ENCODE measurements at regions not wholly inside any gene's neighbourhood (a gene's known extent, or its start where the extent isn't known, plus 50 kb on each side); places are given as distances from the start of the nearest gene placed in this dataset.
"Not testable (repeated sequence)": the region's sequence is repeated elsewhere in the genome, so short reads cannot be mapped to it uniquely, and the experiment has no call there.

DNA sequence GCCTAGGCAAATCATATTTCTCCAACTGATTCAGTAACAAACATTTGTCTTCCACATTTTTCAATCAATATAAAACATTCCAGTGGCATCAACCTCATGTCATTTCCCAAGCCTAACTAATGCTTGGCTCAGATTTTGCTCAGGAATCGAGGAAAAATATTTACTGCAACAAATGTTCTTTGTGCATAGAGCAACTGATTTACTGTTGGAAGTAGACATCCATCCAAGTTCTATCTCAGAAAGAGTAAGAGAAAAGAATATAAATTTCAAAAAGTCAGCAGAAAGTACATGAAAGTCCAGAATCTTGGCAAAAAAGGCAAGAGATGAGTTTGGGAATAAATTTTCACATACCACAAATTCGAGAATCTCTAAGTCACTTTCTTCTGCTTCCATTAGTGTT lies 2245.0 kb upstream of the RAG2 start:
- DNase-seq = no peak

DNA sequence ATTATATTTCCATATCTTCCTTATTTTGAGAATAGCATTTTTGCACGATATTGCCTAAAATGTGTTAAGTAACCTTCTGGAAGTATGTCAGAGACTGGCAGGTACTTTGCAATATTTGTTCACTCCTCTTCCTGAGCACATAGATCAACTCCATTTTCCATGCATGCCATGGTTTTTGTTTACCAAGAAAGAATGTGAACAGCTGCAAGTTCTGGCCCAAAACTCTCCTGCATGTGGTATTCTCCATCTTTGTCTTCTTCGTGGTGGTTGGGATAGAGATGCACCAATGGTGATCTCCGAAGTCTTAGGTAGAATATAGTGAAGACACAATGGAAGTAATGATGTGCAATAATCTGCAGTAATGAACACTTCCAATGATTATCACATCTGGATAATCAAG lies 2241.0 kb upstream of the RAG2 start:
- DNase-seq = no peak

DNA sequence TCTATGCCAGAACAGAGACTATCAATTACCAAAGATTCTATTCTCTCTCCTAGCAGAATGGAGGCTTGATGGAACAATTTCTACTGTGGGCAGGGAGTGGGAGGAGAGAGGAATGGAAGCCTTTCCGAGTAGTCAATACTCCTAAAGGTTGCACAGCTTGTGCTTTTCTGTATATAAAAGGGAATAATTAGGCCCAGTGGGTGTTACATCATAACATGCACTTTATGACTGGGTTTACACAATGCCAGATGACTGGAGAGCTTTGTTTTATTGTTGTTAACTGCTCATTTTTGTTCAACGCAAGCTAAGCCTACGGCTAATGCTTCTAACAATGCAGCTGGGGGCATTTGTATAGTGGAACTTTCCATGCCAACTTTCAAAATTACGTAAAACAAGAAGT lies 2237.9 kb upstream of the RAG2 start:
- DNase-seq = no peak

DNA sequence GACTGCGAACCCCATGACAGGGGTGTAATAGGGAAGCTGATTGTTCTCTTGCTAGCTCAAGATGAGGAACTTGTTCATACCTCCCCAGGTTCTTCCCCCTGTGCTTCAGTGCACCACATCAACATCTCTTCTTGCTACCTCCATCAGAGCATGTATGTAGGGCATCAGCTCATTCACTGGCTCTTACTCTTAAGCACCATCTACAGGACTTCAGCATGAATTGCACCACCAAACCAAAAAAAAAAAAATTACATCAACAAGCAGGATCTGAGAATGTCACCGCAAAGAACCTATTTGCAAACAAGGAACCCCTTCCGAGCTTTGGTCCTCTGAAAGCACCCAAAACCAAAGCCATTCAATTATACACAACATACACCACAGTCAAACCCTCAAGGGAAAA lies 2226.5 kb upstream of the RAG2 start:
- DNase-seq = no peak

DNA sequence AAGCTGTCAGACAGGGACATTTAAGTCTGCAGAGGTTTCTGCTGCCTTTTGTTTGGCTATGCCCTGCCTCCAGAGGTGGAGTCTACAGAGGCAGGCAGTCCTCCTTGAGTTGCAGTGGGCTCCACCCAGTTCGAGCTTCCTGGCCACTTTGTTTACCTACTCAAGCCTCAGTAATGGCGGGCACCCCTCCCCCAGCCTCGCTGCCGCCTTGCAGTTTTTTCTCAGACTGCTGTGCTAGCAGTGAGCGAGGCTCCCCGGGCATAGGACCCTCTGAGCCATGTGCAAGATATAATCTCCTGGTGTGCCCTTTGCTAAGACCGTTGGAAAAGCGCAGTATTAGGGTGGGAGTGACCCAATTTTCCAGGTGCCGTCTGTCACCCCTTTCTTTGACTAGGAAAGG lies 2223.8 kb upstream of the RAG2 start:
- DNase-seq = not testable (repeated sequence)

DNA sequence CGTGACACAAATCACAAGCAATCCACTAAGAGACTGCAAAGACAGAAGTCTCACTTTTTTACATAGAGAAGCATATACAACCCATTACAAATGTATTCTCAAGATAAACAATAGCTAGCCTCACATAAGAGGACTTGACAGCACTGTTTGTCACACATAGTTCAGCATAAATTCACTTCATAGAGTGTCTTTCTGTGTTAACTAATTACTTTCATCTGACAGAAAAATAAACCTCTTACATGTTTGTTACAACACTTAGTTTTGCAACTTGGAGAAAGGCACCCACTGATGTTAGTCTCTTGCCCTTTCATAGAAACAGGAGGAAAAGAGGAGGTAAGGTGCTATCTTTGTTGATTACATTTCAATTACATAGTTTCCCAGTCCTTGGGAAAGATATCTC lies 2221.9 kb upstream of the RAG2 start:
- DNase-seq = no peak

DNA sequence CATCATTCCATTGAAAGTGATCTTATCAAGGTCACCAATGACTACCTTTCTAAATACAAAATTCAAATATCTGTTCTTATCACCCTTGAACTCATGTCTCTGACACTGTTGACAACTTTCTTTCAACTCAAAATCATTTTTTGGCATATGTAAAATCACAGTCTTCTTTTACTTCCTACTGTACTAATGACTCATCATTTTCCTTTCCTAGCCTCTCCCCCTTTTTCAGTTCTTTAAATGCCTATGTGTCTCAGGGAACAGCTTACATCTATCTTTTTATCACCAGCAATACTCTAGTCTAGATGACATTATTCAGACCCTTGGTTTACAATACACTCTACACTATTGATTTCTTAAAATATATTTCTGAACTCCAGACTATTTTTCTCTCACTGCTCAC lies 2220.7 kb upstream of the RAG2 start:
- DNase-seq = no peak

DNA sequence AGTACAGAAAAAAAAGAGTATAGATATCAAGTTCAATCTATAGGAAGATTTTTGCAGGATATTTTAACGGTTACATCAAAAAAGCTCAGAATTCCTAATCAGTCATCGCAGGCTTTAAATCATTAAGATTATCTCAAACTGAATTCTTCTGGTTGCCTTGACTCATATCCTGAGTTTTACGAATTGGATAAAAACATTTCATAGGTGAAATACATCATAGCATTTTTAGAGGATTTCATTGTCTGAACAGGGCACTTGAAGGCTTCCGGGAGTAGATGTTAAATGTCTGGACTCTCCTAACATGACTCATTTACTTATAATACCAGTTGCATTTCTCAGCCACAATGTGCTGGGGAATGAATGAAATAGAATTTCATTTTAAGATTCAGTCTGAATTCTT lies 2216.6 kb upstream of the RAG2 start:
- DNase-seq = no peak

DNA sequence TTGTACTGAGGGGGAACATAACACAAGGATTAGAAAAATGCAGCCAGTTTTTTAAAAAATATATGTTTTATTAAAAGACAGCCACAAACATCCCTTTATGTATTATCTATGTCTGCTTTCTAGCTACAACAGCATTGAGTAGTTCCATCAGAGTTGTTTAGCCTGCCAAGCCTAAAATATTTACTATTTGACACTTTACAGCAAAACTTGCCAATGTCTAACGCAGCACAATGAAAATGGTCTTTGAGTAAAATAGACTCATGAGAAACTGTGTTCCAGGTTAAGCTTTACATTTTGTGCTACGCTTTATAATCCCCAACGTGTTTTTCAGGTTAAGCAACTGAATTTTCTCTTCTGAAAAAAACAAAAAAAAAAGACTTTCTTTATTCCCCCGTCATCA lies 2211.5 kb upstream of the RAG2 start:
- DNase-seq = no peak

DNA sequence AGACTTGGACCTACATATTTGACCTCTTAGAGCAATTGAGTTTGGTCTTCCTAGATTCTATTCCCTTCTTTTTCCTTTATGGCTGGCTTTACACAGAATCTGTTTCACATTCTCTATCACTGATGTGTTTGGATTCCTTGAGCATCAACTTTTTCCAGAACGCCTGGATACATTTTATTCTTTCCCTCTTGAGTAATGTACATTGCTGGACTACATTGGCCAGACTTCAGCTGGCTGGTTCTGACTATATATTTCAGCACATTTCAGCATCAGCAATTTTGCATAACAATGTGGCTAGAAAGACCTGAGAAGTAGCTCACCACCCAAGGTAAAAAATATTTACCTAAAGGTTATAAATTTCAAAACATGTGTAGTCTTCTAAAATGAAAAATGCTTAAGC lies 2198.2 kb upstream of the RAG2 start:
- no peak for DNase-seq

DNA sequence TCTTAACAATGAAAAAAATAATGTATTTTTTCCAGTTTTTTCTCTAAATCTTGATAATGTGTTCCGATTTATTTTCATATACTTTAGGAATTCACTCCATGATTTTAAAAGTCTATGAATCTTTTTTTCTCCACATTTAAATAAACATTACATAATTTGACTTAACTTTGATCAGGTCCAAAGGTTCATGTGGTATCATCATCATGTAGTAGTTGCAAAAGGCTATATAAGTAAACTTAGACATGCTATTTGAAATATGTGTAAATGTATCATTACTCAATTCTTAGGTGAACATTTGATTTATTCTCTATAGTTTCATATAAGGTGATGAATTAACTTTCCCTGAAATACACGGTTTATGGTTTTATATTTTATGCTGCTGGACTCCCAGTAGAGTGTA lies 2197.0 kb upstream of the RAG2 start:
- no peak for DNase-seq

DNA sequence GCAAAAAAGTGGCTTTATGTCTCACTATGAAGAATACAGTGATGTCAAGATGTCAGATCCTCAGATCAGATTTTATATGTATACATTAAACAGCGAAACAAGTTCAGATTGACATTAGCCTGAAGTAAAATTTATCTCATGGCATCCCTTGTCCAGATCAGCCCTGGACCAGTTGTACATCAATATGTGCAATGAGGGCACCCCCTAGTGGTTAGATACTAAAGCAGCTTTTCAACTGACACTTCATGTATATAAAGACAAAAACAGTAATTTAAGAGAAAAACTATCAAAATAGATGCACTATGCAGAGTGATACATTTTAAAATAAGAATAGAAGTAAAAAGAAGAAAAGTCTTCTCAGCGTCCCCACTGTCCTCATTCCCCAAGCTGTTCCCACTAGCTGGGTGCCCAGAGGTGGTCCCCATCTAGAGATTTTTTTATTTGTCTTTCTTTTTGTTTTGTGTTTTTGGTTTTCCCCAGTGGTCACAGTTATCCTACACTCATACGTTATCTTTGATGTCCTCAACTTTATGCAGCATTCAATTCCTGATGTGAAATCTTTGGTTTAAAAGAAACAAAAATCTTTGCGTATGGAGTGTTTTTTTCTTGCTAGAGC lies 2193.4 kb upstream of the RAG2 start:
- no peak for DNase-seq

DNA sequence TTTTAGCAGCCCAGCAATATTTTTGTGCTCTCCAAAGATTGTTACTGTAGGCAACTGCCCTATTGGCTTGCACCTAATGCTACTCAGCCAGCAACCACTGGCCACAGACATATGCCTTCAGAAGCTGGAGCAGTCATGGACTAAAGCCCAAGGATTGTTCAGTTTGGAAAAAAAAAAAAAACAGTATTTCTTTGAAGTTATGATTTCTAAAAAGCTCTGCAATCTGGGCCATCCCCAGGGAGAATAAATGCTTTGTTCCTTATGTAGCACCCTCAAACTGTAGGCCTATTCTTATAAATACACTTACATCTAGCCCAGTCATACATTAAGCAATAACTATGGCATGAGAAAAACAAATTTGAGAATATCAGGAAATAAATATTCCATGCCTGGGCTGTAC lies 2190.5 kb upstream of the RAG2 start:
- DNase-seq = no peak

DNA sequence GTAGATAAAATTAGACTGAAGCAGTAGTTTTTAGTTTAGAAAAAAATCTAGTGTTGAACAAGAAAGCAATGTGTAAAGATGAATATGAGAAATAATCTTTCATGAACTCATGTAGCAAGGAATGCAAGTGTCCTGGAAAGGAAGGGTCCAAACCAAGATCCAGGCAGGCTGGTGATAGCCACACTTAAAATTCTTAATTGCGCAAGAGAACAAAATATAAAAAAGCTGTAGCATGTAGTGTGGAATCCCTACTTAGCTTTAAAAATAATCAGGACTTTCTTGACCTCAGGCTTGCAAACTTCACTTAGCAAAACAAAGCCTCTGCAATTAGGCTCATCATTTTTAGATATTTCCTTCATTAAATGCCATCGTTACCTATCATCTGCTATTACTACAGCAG lies 2186.1 kb upstream of the RAG2 start:
- DNase-seq = no peak

DNA sequence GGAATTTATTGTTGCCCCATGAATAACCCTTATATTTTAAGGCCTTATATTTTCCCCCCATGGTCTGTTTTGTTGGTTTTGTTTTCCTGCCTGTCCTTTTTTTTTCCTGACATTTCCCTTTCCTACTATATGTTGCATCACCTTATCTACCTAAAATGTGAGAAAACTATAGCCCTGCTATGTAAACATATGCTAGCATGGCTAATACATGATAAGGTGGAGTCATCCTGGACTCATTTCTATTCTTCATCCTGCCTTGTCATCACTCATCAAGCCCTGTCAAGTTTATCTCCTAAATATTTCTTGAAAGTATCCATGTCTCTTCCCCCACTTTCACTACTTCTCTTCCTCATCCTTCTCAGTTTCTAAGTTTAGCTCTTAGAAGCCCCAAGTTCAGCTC lies 2168.8 kb upstream of the RAG2 start:
- no peak for DNase-seq

DNA sequence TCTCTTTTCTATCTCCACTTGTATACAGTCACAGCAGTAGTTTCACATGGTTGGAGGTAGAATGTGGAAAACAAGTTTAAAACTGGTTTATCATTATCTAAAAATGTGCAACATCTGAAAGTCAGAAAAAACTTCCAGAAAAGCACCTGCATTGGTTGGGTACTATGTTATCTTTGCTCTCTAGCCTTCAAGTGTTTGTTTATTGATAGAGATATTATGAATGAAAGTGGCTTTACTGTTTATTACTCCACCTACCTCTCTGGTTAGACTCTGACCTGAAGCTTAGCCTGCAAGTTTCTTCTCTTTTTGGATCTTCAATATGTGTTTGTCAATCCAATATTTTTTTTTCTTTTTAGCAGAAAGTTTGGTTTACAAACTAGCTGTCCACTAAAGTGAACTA lies 2161.4 kb upstream of the RAG2 start:
- DNase-seq = no peak

DNA sequence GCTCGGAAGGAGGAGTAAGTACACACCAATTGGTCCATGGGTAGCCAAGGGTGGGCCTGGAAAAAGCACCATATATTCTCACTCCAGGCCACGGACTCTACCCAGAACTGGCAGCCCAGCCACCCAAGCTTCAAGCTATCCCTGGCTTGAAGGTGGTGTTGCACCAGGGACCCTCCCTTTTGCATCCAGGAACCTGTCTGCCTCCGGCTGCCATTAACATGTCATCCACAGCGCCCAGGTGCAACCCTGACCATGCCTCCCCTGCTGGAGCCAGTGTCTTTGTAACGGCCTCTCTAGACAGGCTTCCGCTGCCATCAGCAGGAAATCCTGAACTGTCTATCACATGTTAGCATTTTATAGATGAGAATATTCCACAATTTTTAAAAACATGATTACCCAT lies 2158.5 kb upstream of the RAG2 start:
- DNase-seq = no peak

DNA sequence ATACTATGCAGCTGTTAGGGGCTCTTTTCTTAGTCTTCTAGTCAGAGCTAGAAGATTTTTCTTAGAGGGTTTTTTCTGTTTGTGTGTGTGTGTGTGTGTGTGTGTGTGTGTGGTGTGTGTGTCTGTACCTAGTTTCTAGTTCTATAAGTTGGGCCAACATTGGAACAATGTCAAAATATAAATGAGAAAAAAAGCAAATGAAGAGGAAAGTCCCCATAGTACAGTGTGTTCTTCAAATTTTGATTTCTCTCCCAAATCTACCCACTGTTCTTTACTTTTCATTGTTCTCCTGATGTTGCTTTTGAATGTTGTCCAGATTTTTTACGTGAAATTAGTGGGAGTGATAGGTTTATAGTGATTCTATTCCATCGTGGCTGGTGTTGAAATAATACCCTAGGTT lies 2153.4 kb upstream of the RAG2 start:
- DNase-seq = no peak

DNA sequence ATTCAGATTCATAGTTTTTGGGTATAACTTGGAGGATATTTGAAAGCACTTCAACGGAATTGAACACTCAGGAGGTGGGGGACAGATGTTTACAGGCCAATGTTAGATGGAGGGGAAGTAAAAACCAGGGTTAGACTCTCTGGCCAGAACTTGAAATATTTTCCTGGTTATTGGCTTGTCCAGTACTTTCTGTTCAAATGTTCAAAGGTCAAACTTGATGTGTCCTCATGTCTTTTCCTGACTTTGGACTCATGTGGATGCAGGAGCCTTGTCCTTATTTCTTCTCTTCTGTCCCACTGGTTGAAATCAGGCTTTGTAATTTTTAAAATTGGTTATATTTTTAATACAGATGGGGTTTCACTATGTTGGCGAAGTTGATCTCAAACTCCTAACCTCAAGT lies 2148.5 kb upstream of the RAG2 start:
- DNase-seq = not testable (repeated sequence)

DNA sequence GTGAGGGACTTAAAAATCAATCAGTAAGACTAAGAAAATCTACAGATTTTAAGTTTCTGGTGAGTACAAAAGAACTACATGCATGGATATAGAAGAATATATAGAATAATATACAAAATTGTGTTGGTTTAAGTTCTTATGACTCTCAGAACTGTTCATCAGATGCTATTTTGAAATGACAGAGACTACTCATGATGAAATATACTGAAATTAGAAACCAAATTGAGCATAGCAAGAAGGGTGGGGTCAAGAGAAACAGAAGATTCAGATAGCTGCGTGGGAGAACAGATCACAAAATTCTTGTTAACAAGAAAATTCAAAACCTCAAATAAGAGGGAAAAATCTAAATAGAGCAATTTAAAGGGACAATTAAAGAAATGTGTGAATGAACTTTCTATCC lies 2125.3 kb upstream of the RAG2 start:
- no peak for DNase-seq

DNA sequence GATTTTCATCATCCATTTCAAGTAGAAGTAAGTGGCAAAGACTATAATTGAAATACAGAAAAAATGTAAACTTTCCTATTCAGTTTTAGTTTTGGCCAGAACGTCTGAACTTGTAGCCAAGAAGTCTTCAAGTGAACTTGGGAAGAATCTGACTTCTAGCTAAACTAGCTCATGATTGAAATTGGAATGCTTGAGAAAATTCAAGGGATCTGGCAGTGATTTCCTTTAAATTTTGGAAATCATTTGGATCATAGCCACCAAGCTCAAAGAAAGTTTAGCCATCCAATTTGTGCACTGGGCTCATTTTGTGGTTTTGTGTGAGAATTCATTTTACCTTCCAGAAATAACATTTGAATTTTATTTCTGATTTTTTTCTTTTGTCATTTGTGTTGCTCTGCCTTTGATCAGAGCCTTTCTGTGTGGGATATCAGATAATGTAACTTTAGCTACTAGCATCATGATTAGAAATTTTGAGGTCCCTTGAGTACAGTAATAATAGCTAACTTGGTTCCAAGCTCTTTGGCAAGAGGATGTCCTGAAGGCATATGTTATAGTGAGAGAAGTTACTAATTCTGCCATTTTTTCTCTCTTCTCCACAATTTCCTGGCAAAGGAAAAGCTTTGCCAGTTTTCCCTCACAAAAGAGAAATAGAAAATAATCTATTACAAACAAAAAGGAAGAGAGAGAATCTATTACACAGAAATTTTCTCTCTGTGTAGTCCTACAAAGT lies 2123.7 kb upstream of the RAG2 start:
- DNase-seq = no peak

DNA sequence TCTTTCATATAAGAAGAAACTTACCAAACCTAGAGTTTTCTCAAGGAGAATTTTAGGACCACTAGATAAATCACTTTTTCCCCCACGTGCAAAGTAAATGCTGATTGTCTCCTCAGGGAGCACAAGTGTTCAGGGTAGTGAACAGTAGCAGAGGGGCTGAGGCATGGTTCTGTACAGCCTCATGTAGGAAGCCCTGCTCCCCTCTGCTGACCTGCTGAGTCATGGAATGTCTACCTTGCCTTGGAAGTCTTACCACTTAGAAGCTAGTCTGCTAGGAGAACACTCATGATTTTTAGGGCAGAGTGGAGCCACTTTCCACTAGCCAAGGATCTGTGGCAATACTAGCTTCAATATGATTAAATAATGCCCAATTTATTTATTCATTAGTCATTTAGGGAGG lies 2120.6 kb upstream of the RAG2 start:
- no peak for DNase-seq

DNA sequence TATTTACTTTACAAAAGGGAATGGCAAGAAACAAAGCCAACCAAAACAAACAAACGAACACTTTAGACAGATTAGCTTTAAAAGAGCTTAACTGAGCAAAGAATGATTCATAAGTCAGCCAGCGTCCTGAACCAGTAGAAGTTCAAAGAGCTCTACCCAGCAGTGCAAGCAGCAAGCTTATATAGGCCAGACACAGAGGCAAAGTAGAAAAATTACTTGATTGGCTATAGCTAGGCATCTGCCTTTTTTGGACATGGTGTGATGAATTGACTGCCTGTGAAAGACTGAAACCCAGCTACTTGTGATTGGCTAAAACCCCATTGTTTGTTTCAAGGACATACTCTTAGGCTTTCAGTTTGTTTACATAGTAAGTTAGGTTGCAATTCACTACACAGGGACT lies 2120.0 kb upstream of the RAG2 start:
- DNase-seq = no peak

DNA sequence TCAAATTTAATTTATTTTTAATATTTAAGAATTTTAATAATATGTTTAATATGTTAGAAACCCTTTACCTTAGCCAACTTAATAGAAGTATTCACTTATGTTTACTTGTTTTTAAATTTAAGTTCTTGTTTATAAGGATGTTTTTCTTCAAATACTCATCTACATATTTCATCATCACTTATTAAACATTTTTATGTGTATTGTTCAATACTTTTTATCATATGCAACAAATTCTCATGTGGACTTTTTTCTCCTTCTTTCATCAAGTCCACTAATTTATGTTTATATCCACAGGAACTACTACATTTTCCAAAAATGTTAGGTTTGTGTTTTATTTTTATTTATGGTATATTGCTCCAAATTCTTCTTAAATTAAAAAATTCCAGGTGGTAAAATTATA lies 2113.1 kb upstream of the RAG2 start:
- no peak for DNase-seq

DNA sequence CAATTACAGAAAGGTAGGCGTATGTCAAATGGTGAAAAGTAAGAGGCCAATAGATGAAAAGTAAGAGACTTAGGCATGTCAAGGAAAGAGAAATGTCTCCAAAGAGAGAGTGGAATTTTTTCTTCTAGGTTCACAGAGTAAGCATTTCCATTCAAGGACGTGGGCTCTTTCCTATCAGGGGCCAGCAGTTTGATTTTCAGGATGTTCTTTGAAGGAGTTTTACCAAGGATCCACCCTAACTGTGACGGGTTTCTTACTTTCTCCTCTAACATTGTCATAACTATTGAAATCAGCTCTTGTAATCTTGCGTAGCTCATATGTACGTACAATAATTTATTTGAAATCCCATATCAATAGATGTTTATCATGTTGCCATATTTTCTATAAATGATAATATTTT lies 2112.2 kb upstream of the RAG2 start:
- no peak for DNase-seq
